GM18502 (cell line): ENCODE measurements at regions not wholly inside any gene's neighbourhood (a gene's known extent, or its start where the extent isn't known, plus 50 kb on each side); places are given as distances from the start of the nearest gene placed in this dataset.
"Not testable (repeated sequence)": the region's sequence is repeated elsewhere in the genome, so short reads cannot be mapped to it uniquely, and the experiment has no call there.

Experiments used
- ATAC-seq: cut with Tn5 transposase; IDR thresholded peaks from one replicate; pipeline ENCODE4 v1.9.1; 2021; ENCODE audit warnings: mild to moderate bottlenecking; ENCODE audit not compliant: unreplicated experiment, poor library complexity

- no peak for ATAC-seq
Measured at GRCh38 chr15:56812961-56813360, 79.7 kb upstream of the ZNF280D start.

GRCh38 chr15:56812221-56812620 lies 78.9 kb upstream of the ZNF280D start:
- ATAC-seq, result no peak

GRCh38 chr15:56811586-56811985 lies 78.3 kb upstream of the ZNF280D start:
- ATAC-seq, result no peak

- ATAC-seq, result no peak
Measured at GRCh38 chr15:56808160-56808559, 74.9 kb upstream of the ZNF280D start.

GRCh38 chr15:56806148-56806536 lies 72.8 kb upstream of the ZNF280D start:
- ATAC-seq, result no peak

- peak; percentile 86 for ATAC-seq
Measured at GRCh38 chr15:56805466-56806147, 72.3 kb upstream of the ZNF280D start.

GRCh38 chr15:56804938-56805337 lies 71.6 kb upstream of the ZNF280D start:
- no peak for ATAC-seq

- peak; percentile 53 for ATAC-seq
Measured at GRCh38 chr15:56804279-56804678, 71.0 kb upstream of the ZNF280D start.

- no peak for ATAC-seq
Measured at GRCh38 chr15:56802161-56802560, 68.9 kb upstream of the ZNF280D start.

- ATAC-seq, result peak; percentile 91
Measured at GRCh38 chr15:56798639-56799038, 65.3 kb upstream of the ZNF280D start.

- ATAC-seq, result no peak
Measured at GRCh38 chr15:56797720-56798275, 64.5 kb upstream of the ZNF280D start.

GRCh38 chr15:56795502-56795901 lies 62.2 kb upstream of the ZNF280D start:
- no peak for ATAC-seq

GRCh38 chr15:56794553-56795329 lies 61.4 kb upstream of the ZNF280D start:
- ATAC-seq, result no peak

- no peak for ATAC-seq
Measured at GRCh38 chr15:56794165-56794552, 60.9 kb upstream of the ZNF280D start.

GRCh38 chr15:56792211-56792610 lies 58.9 kb upstream of the ZNF280D start:
- ATAC-seq, result no peak

- ATAC-seq, result not testable (repeated sequence)
Measured at GRCh38 chr15:56791521-56791920, 58.2 kb upstream of the ZNF280D start.

GRCh38 chr15:56788359-56788758 lies 55.0 kb upstream of the ZNF280D start:
- no peak for ATAC-seq

- peak; percentile 58 for ATAC-seq
Measured at GRCh38 chr15:56786966-56787365, 53.7 kb upstream of the ZNF280D start.

GRCh38 chr15:56783857-56784661 lies 50.8 kb upstream of the ZNF280D start:
- no peak for ATAC-seq

GRCh38 chr15:56783156-56783856 lies 50.0 kb upstream of the ZNF280D start:
- ATAC-seq, result no peak
